ENCODE measurements at regions not wholly inside any gene's neighbourhood (a gene's known extent, or its start where the extent isn't known, plus 50 kb on each side); places are given as distances from the start of the nearest gene placed in this dataset.

DNA sequence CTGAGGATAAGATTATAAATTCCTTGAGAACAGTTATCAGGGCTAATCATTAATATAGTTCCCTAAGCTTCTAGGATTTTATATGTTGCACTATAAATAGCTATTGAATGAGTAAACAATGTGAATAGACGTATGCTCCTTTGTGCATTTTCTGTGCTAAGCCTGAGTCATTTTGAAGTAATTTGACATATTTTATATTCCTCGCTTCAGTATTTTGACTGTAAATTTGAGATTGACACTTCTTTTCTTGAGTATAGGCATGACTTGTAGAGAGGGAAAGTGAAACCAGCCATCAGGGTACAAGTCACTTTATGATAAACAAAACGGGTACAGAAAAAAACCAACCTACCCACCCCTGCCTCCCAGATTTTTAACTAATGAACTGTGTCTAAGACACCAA lies 367.7 kb upstream of the PRR16 start:
- Histone ChIP-seq H3K79me2 (ENCODE audit: control insufficient read depth, low read length) (no peaks in the 10 kb centered on the region), H3K9me2 (replicated peaks; ENCODE audit: control insufficient read depth, low read length) (no peaks in the 10 kb centered on the region), H3K9me3 (ENCODE audit: control insufficient read depth, insufficient read depth, low read length) (no peaks in the 10 kb centered on the region), H3F3A (ENCODE audit: control insufficient read depth, insufficient read depth) (no peaks in the 10 kb centered on the region), H3K4me1 (ENCODE audit: control insufficient read depth, low read length) (no peaks in the 10 kb centered on the region), H4K20me1 (ENCODE audit: control insufficient read depth, insufficient read depth, low read depth, low read length) (no peaks in the 10 kb centered on the region), H3K36me3 (ENCODE audit: control insufficient read depth, low read length) (no peaks in the 10 kb centered on the region), H3K27me3 (ENCODE audit: control insufficient read depth, low read length) (no peaks in the 10 kb centered on the region), H3K27ac (ENCODE audit: low read depth, low read length) (no peak overlapping the region), H3K4me2 (ENCODE audit: low read length) (no peak overlapping the region), H3K4me3 (ENCODE audit: low read length) (no peak overlapping the region)
- TF ChIP-seq, protein P1, sequence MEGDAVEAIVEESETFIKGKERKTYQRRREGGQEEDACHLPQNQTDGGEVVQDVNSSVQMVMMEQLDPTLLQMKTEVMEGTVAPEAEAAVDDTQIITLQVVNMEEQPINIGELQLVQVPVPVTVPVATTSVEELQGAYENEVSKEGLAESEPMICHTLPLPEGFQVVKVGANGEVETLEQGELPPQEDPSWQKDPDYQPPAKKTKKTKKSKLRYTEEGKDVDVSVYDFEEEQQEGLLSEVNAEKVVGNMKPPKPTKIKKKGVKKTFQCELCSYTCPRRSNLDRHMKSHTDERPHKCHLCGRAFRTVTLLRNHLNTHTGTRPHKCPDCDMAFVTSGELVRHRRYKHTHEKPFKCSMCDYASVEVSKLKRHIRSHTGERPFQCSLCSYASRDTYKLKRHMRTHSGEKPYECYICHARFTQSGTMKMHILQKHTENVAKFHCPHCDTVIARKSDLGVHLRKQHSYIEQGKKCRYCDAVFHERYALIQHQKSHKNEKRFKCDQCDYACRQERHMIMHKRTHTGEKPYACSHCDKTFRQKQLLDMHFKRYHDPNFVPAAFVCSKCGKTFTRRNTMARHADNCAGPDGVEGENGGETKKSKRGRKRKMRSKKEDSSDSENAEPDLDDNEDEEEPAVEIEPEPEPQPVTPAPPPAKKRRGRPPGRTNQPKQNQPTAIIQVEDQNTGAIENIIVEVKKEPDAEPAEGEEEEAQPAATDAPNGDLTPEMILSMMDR (IDR thresholded peaks at IDR 0.05; ENCODE audit: low read depth, low read length, poor library complexity, severe bottlenecking): no peak
- TF ChIP-seq EZH2phosphoT487 (IDR thresholded peaks at IDR 0.05; ENCODE audit: borderline replicate concordance, low read length): no peak

DNA sequence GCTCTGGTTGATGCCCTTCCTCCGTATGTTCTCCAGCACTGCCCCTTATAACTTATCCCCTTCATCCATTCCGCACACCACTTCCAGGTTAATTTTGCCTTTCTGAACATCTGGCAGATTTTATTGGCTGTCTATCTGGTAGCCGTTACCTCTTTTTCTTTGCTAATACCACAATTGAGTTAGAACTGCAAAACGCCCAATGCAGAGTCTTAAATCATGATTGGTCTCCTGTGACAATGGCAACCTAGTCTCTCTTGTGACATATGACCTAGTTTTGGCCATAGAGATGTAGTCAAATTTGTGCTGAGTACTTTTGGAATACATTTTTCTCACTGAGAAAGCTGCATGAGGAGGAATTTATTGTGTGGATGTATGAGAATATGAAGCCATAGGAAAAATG lies 365.7 kb upstream of the PRR16 start:
- Histone ChIP-seq H3K27me3 (ENCODE audit: control insufficient read depth, low read length) (no peaks in the 10 kb centered on the region), H3K79me2 (ENCODE audit: control insufficient read depth, low read length) (no peaks in the 10 kb centered on the region), H3F3A (ENCODE audit: control insufficient read depth, insufficient read depth) (no peaks in the 10 kb centered on the region), H3K36me3 (ENCODE audit: control insufficient read depth, low read length) (no peaks in the 10 kb centered on the region), H4K20me1 (ENCODE audit: control insufficient read depth, insufficient read depth, low read depth, low read length) (no peaks in the 10 kb centered on the region), H3K4me1 (ENCODE audit: control insufficient read depth, low read length) (no peaks in the 10 kb centered on the region), H3K9me3 (ENCODE audit: control insufficient read depth, insufficient read depth, low read length) (no peaks in the 10 kb centered on the region), H3K9me2 (replicated peaks; ENCODE audit: control insufficient read depth, low read length) (no peaks in the 10 kb centered on the region), H3K4me2 (ENCODE audit: low read length) (no peak overlapping the region), H3K4me3 (ENCODE audit: low read length) (no peak overlapping the region), H3K27ac (ENCODE audit: low read depth, low read length) (no peak overlapping the region)
- no peak for TF ChIP-seq EZH2phosphoT487 (IDR thresholded peaks at IDR 0.05; ENCODE audit: borderline replicate concordance, low read length)
- TF ChIP-seq, protein P1 (IDR thresholded peaks at IDR 0.05; ENCODE audit: low read depth, low read length, poor library complexity, severe bottlenecking): no peak

DNA sequence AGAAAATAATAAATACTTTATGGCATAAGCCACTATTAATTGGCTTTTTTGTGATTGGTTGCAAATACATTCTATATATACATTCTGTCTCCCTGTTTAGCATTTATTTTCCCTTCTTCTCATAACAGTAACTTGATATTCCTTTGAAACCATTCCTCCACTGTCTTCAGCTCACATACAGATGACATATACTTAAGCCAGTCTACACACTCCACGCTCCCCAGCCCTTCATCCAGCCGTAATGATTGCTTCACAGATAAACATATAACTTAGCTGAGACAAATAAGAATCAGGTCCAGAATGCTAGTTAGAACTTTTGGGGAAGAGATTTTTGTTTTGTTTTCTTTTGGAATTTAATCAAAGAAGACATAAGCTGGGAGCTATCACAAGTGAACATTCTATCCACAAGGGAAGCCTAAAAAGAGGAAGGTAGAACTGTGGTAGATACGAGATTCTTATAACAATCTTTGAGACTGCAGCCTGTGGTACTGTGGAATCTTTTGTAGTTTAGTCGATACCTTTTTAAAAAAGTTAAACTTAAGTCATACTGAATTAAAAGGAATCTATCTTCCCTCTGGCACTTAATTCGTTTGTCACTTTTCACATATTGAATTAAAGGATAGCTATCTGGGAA lies 365.1 kb upstream of the PRR16 start:
- no peak overlapping the region for H3K4me2 ChIP-seq (ENCODE audit: low read length)
- H3K9me3 ChIP-seq (ENCODE audit: control insufficient read depth, insufficient read depth, low read length): no peaks in the 10 kb centered on the region
- no peaks in the 10 kb centered on the region for H3K79me2 ChIP-seq (ENCODE audit: control insufficient read depth, low read length)
- H3K4me3 ChIP-seq (ENCODE audit: low read length): no peak overlapping the region
- TF ChIP-seq EZH2phosphoT487 (IDR thresholded peaks at IDR 0.05; ENCODE audit: borderline replicate concordance, low read length): no peak
- TF ChIP-seq, protein P1 (IDR thresholded peaks at IDR 0.05; ENCODE audit: low read depth, low read length, poor library complexity, severe bottlenecking): no peak
- H3K9me2 ChIP-seq (replicated peaks; ENCODE audit: control insufficient read depth, low read length): no peaks in the 10 kb centered on the region
- H3K4me1 ChIP-seq (ENCODE audit: control insufficient read depth, low read length): no peaks in the 10 kb centered on the region
- H3K27me3 ChIP-seq (ENCODE audit: control insufficient read depth, low read length): no peaks in the 10 kb centered on the region
- H3K36me3 ChIP-seq (ENCODE audit: control insufficient read depth, low read length): no peaks in the 10 kb centered on the region
- H4K20me1 ChIP-seq (ENCODE audit: control insufficient read depth, insufficient read depth, low read depth, low read length): no peaks in the 10 kb centered on the region
- H3F3A ChIP-seq (ENCODE audit: control insufficient read depth, insufficient read depth): no peaks in the 10 kb centered on the region
- H3K27ac ChIP-seq (ENCODE audit: low read depth, low read length): no peak overlapping the region

All from DOHH2 (cell line).